ENCODE measurements at regions not wholly inside any gene's neighbourhood (a gene's known extent, or its start where the extent isn't known, plus 50 kb on each side); places are given as distances from the start of the nearest gene placed in this dataset.
"Not testable (repeated sequence)": the region's sequence is repeated elsewhere in the genome, so short reads cannot be mapped to it uniquely, and the experiment has no call there.

- no peak for DNase-seq
Measured at GRCh38 chr10:29714096-29714874, 79.5 kb upstream of the SVIL start.

GRCh38 chr10:29713450-29713849 lies 78.7 kb upstream of the SVIL start:
- DNase-seq = no peak

- DNase-seq = no peak
Measured at GRCh38 chr10:29712108-29712507, 77.3 kb upstream of the SVIL start.

- no peak for DNase-seq
Measured at GRCh38 chr10:29710128-29710527, 75.4 kb upstream of the SVIL start.

GRCh38 chr10:29709484-29710002 lies 74.8 kb upstream of the SVIL start:
- no peak for DNase-seq

- DNase-seq = no peak
Measured at GRCh38 chr10:29703271-29703670, 68.5 kb upstream of the SVIL start.

GRCh38 chr10:29702273-29703164 lies 67.7 kb upstream of the SVIL start:
- peak in 1 of 5 experiments; percentile 29 for DNase-seq

- no peak for DNase-seq
Measured at GRCh38 chr10:29701306-29701705, 66.5 kb upstream of the SVIL start.

GRCh38 chr10:29699621-29700020 lies 64.8 kb upstream of the SVIL start:
- DNase-seq = no peak

- no peak for DNase-seq
Measured at GRCh38 chr10:29698773-29699490, 64.2 kb upstream of the SVIL start.

GRCh38 chr10:29696581-29696980 lies 61.8 kb upstream of the SVIL start:
- DNase-seq = not testable (repeated sequence)

- DNase-seq = no peak
Measured at GRCh38 chr10:29694121-29694520, 59.4 kb upstream of the SVIL start.

GRCh38 chr10:29692121-29692539 lies 57.4 kb upstream of the SVIL start:
- no peak for DNase-seq

- DNase-seq = no peak
Measured at GRCh38 chr10:29691564-29692072, 56.8 kb upstream of the SVIL start.

GRCh38 chr10:29689001-29689400 lies 54.2 kb upstream of the SVIL start:
- peak in 2 of 5 experiments; percentile 13 to 29 for DNase-seq

GRCh38 chr10:29688230-29688661 lies 53.5 kb upstream of the SVIL start:
- no peak for DNase-seq

GRCh38 chr10:29687421-29688164 lies 52.8 kb upstream of the SVIL start:
- no peak for DNase-seq

GRCh38 chr10:29685506-29685905 lies 50.7 kb upstream of the SVIL start:
- no peak for DNase-seq

Data from T-helper 2 cell (primary cell).